ENCODE measurements at regions not wholly inside any gene's neighbourhood (a gene's known extent, or its start where the extent isn't known, plus 50 kb on each side); places are given as distances from the start of the nearest gene placed in this dataset.
"Not testable (repeated sequence)": the region's sequence is repeated elsewhere in the genome, so short reads cannot be mapped to it uniquely, and the experiment has no call there.

DNA sequence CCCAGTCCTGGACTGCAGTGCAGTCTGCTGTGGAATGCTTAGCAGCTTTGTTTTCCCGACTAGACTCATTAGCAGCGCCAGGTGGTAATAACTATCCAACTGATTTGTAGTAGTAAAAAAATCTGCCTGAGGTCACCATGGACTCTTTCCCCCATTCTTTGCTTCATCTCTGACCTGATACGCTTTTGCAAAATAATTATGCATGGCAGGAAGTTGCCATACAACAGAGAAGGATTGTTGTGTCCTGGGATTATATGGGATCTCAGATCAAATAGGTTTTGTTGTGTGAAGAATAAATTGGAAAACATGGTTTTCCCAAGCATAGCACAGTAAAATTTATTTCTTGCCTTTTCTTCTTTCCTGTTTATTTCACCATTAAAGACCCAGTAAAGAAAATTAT, 72.4 kb upstream of the ATP5MC3 start:
- DNase-seq (ENCODE audit: low spot score): no peak

DNA sequence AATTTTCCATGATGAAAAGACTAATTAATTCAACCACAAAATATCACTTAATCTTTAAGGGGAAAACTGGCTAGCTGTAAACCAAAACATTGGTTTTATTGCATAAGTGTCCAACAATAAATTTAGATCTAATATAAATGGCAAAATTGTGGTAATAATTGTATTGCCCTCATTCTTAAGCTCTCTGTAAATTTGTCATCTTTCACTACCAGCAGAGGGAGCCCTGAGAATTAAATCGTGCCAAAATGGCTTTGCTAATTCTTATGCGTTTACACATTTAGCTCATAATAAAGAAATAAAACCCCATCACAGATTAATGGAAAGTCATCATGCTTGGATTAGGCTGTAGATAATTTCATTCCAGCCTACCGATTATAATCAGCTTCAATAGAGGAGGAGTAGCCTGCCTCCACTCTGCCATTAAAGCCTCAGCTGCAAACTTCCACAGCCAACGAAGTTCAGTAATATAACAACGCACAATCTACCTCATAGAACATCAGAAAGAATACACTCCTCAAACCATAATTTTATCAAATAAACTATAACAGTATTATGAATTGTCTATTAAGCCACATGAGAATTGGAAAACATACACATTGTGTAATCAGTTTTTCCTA, 70.0 kb upstream of the ATP5MC3 start:
- peak; percentile 62 for DNase-seq (ENCODE audit: low spot score)

DNA sequence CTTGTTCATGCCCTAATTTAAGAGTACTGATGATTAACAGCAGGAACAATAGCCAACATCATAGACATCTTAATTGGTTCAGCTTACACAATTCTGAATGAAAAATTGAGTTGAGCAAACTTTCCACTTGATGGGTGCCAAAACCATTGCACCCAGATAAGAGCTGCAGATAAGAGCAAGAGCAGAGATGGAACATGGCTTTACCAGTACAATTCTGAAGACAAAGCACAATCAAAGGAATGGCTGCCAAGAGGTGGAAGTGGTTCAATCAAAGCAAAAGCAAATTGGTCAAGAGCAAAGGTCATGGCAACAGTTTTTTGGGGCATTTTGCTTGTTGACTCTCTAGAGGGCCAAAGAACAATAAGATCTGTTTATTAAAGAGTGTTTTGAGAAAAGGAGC, 65.6 kb upstream of the ATP5MC3 start:
- no peak for DNase-seq (ENCODE audit: low spot score)

DNA sequence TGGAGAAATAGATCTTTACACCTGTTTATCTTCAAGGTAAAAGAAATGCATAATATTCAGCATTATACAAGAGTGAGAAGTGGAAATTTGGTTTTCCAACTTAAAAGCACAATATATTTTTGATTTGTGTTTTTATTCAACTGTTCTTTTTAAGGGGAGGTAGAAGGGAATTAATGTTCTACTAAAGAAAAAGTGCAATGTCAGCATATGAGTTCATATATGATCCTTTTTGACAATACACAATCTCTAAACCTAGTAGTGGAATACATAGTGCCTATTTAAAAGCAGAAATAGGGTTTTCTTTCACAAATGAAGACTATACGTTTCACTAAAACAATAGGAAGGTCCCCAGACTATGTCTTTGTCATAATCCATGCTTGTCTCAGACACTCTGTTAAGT, 63.2 kb upstream of the ATP5MC3 start:
- no peak for DNase-seq (ENCODE audit: low spot score)

DNA sequence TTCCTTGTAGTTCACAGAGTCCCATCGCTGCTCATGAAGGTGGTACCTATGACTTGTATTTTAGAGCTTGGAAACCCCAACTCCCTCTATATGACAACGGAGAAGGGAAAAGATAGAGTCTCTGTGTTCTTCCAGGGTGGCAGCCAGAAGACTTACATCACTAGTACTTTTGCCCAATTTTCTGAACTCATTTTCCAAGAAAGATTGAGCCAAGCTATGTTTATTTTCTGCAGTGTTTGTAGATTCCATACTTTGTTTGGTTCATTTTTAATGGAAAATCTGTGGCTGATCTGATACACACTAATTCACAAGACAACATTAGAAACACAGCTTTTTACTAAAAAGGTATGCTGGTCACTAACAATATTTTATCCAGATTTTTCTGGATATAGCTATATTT, 60.2 kb upstream of the ATP5MC3 start:
- no peak for DNase-seq (ENCODE audit: low spot score)

DNA sequence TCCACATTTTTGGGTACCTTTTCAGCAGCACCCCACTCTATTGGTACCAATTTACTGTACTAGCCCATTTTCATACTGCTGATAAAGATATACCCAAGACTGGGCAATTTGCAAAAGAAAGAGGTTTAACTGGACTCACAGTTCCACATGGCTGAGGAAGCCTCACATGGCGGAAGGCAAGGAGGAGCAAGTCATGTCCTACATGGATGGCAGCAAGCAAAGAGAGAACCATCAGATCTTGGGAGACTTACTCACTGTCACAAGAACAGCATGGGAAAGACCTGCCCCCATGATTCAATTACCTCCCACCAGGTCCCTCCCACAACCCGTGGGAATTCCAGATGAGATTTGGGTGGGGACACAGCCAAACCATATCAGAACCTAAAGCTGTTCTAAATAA, 58.5 kb upstream of the ATP5MC3 start:
- DNase-seq (ENCODE audit: low spot score): not testable (repeated sequence)

DNA sequence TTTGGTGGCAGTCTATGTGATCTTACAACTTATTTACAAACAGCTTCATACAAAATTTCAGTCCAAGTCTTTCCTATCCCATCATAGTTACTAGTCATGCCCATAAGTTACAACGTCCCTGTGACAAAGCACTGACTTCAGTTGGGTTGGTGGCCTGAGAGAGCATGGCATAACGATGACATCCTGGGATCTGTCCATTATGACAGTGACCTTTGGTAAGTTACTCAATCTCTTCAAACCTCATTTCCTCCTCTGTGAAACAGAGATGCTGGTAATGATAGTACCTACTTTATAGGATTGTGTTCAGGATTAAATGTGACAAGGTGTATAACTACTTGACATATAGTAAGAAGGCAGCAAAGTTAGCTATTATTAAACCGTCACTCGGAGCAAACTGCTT, 55.4 kb upstream of the ATP5MC3 start:
- no peak for DNase-seq (ENCODE audit: low spot score)

DNA sequence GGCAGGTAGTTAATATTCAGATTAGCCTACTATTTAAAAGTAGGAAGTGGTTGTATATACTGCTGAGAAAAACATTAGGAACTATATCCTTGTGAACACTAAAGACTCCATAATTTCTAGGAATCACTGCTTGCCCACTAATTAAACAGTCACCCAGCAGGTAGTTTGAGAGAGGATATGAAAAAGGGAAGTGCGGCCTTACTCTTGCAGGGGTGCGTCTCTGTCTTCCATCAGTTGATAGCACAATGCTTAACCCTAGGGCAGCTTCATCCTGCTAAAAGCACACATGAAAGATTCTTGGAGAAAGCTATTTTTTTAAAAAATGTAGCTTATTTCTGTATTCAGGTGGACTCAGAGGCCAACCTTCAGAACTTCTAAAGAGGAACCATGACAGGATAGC, 53.1 kb upstream of the ATP5MC3 start:
- no peak for DNase-seq (ENCODE audit: low spot score)

DNA sequence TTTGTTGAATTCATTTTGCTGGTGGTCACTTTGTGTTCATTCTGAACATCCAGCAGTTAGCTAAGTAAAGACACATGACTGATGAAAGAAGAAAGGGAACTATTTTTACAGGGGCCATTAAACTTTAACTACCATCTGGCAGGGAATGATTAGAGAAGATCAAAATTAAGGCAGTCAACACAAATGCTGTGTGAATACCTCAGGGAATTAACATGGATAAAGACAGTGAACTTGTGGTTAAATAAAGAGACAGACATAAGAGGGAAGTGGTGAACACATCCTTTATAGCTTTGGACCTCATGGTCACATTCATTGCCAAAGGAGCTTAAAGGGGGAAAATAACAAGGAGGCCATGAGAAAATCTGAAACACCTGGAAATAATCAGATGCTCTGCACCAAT, 52.6 kb upstream of the ATP5MC3 start:
- DNase-seq (ENCODE audit: low spot score): no peak

DNA sequence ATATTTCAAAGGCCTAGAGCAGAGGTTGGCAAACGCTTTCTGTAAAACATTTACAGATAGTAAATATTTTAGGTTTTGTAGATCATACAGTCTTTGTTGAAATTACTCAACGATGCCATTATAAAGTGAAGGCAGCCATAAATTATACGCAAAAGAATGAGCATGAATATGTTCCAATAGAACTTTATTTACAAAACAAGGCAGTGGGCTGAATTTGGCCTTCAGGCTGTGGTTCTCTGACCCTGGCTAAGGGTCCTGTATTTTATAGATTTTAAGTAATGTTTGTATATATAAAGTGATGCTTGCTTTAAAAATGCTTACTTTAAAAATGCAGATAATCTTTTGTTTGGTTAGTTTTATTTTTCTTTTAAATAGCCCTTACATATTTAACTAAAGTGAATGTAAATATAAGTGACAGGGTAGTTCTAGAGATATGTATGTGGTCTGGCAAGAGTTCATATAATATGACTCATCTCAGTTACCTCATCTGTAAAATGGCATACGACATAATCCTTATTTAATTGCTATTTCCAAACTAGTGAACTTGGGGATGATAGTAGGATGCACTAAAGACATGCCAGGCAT, 51.7 kb upstream of the ATP5MC3 start:
- DNase-seq (ENCODE audit: low spot score): no peak
